ENCODE measurements at regions not wholly inside any gene's neighbourhood (a gene's known extent, or its start where the extent isn't known, plus 50 kb on each side); places are given as distances from the start of the nearest gene placed in this dataset.

GRCh38 chr3:177579419-177579818 is 382.1 kb upstream of the TBL1XR1 start:
- Histone ChIP-seq H3K27me3 (ENCODE audit: control insufficient read depth, low read length) (no peaks in the 10 kb centered on the region), H4K20me1 (ENCODE audit: control insufficient read depth, insufficient read depth, low read depth, low read length) (no peaks in the 10 kb centered on the region), H3K9me3 (ENCODE audit: control insufficient read depth, insufficient read depth, low read length) (no peaks in the 10 kb centered on the region), H3K36me3 (ENCODE audit: control insufficient read depth, low read length) (no peaks in the 10 kb centered on the region), H3F3A (ENCODE audit: control insufficient read depth, insufficient read depth) (no peaks in the 10 kb centered on the region), H3K4me3 (ENCODE audit: low read length) (no peak overlapping the region), H3K4me2 (ENCODE audit: low read length) (no peak overlapping the region), H3K79me2 (ENCODE audit: control insufficient read depth, low read length) (no peaks in the 10 kb centered on the region), H3K9me2 (replicated peaks; ENCODE audit: control insufficient read depth, low read length) (no peaks in the 10 kb centered on the region), H3K4me1 (ENCODE audit: control insufficient read depth, low read length) (no peaks in the 10 kb centered on the region), H3K27ac (ENCODE audit: low read depth, low read length) (no peak overlapping the region)
- TF ChIP-seq EZH2phosphoT487 (IDR thresholded peaks at IDR 0.05; ENCODE audit: borderline replicate concordance, low read length) (no peak), CTCF (IDR thresholded peaks at IDR 0.05; ENCODE audit: low read depth, low read length, poor library complexity, severe bottlenecking) (no peak)

- no peak overlapping the region for H3K4me2 ChIP-seq (ENCODE audit: low read length)
- no peaks in the 10 kb centered on the region for H3K4me1 ChIP-seq (ENCODE audit: control insufficient read depth, low read length)
- H3K27ac ChIP-seq (ENCODE audit: low read depth, low read length) = no peak overlapping the region
- no peaks in the 10 kb centered on the region for H3F3A ChIP-seq (ENCODE audit: control insufficient read depth, insufficient read depth)
- H4K20me1 ChIP-seq (ENCODE audit: control insufficient read depth, insufficient read depth, low read depth, low read length) = no peaks in the 10 kb centered on the region
- no peaks in the 10 kb centered on the region for H3K9me3 ChIP-seq (ENCODE audit: control insufficient read depth, insufficient read depth, low read length)
- no peaks in the 10 kb centered on the region for H3K36me3 ChIP-seq (ENCODE audit: control insufficient read depth, low read length)
- no peak overlapping the region for H3K4me3 ChIP-seq (ENCODE audit: low read length)
- H3K9me2 ChIP-seq (replicated peaks; ENCODE audit: control insufficient read depth, low read length) = no peaks in the 10 kb centered on the region
- H3K27me3 ChIP-seq (ENCODE audit: control insufficient read depth, low read length) = no peaks in the 10 kb centered on the region
- H3K79me2 ChIP-seq (ENCODE audit: control insufficient read depth, low read length) = no peaks in the 10 kb centered on the region
- TF ChIP-seq EZH2phosphoT487 (IDR thresholded peaks at IDR 0.05; ENCODE audit: borderline replicate concordance, low read length) = no peak
- TF ChIP-seq CTCF (IDR thresholded peaks at IDR 0.05; ENCODE audit: low read depth, low read length, poor library complexity, severe bottlenecking) = no peak
Measured at GRCh38 chr3:177580437-177580836, 383.2 kb upstream of the TBL1XR1 start.

DNA sequence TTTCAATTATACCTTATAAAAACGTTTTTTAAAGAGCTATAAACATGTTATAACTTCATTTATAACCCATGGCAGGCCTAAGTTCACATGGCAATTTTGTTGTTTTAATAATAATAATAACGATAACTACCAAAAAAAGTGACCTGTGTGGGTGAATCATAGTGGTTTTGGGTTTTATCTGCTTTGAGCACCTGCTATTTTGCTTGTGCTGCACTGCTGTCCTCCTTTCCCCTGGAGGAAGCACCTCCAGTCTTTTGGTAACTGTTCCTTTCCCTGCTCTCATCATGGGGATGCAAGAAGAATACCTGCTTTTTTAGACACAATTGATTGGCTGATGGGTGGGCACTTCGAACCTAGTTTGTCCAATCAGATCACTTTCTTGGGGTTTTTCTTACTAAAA is 388.0 kb upstream of the TBL1XR1 start:
- no peaks in the 10 kb centered on the region for H3K4me1 ChIP-seq (ENCODE audit: control insufficient read depth, low read length)
- no peaks in the 10 kb centered on the region for H3K27me3 ChIP-seq (ENCODE audit: control insufficient read depth, low read length)
- no peak overlapping the region for H3K4me3 ChIP-seq (ENCODE audit: low read length)
- no peak overlapping the region for H3K4me2 ChIP-seq (ENCODE audit: low read length)
- no peak for TF ChIP-seq EZH2phosphoT487 (IDR thresholded peaks at IDR 0.05; ENCODE audit: borderline replicate concordance, low read length)
- H3K9me3 ChIP-seq (ENCODE audit: control insufficient read depth, insufficient read depth, low read length) = no peaks in the 10 kb centered on the region
- no peaks in the 10 kb centered on the region for H3K9me2 ChIP-seq (replicated peaks; ENCODE audit: control insufficient read depth, low read length)
- H4K20me1 ChIP-seq (ENCODE audit: control insufficient read depth, insufficient read depth, low read depth, low read length) = no peaks in the 10 kb centered on the region
- no peaks in the 10 kb centered on the region for H3K36me3 ChIP-seq (ENCODE audit: control insufficient read depth, low read length)
- H3F3A ChIP-seq (ENCODE audit: control insufficient read depth, insufficient read depth) = no peaks in the 10 kb centered on the region
- H3K27ac ChIP-seq (ENCODE audit: low read depth, low read length) = no peak overlapping the region
- H3K79me2 ChIP-seq (ENCODE audit: control insufficient read depth, low read length) = no peaks in the 10 kb centered on the region

GRCh38 chr3:177589041-177589650 is 391.9 kb upstream of the TBL1XR1 start:
- H3F3A ChIP-seq (ENCODE audit: control insufficient read depth, insufficient read depth) = no peaks in the 10 kb centered on the region
- no peaks in the 10 kb centered on the region for H3K79me2 ChIP-seq (ENCODE audit: control insufficient read depth, low read length)
- H3K36me3 ChIP-seq (ENCODE audit: control insufficient read depth, low read length) = no peaks in the 10 kb centered on the region
- H3K9me3 ChIP-seq (ENCODE audit: control insufficient read depth, insufficient read depth, low read length) = no peaks in the 10 kb centered on the region
- no peaks in the 10 kb centered on the region for H3K9me2 ChIP-seq (replicated peaks; ENCODE audit: control insufficient read depth, low read length)
- no peak overlapping the region for H3K4me3 ChIP-seq (ENCODE audit: low read length)
- no peak for TF ChIP-seq EZH2phosphoT487 (IDR thresholded peaks at IDR 0.05; ENCODE audit: borderline replicate concordance, low read length)
- no peak for TF ChIP-seq CTCF (IDR thresholded peaks at IDR 0.05; ENCODE audit: low read depth, low read length, poor library complexity, severe bottlenecking)
- peaks cover 4% of the 10 kb centered on the region; the same call in 1 of the 2 replicates for H3K4me1 ChIP-seq (ENCODE audit: control insufficient read depth, low read length)
- H4K20me1 ChIP-seq (ENCODE audit: control insufficient read depth, insufficient read depth, low read depth, low read length) = no peaks in the 10 kb centered on the region
- H3K27me3 ChIP-seq (ENCODE audit: control insufficient read depth, low read length) = no peaks in the 10 kb centered on the region
- no peak overlapping the region for H3K4me2 ChIP-seq (ENCODE audit: low read length)
- H3K27ac ChIP-seq (ENCODE audit: low read depth, low read length) = no peak overlapping the region
